SK-N-SH treated with all-trans-retinoic acid at 6 μM for 48 hours (cell line): ENCODE measurements at regions not wholly inside any gene's neighbourhood (a gene's known extent, or its start where the extent isn't known, plus 50 kb on each side); places are given as distances from the start of the nearest gene placed in this dataset.

Source experiments
- ATAC-seq: fragments of 200-7000 bp; cut with Tn5 transposase; 3 replicates; pipeline ENCODE4 v1.9.1; 2020; ENCODE audit warnings: mild to moderate bottlenecking, moderate library complexity
- ARNTL ChIP-seq: fragments of 450-650 bp; formaldehyde crosslinking; IDR thresholded peaks from 2 replicates; pipeline ENCODE4 v1.5.0; 2020; ENCODE audit warnings: low read depth, mild to moderate bottlenecking, moderate library complexity, borderline replicate concordance
- BACH2 ChIP-seq: fragments of 250-450 bp; sonication (Bioruptor Pico); IDR thresholded peaks from 2 replicates; pipeline ENCODE4 v1.9.0; 2021; ENCODE audit warnings: mild to moderate bottlenecking, borderline replicate concordance
- CSDC2 ChIP-seq: fragments of 250-450 bp; sonication (Bioruptor Pico); IDR thresholded peaks from 2 replicates; pipeline ENCODE4 v1.5.0; 2020; ENCODE audit warnings: mild to moderate bottlenecking, moderate library complexity
- ESRRG ChIP-seq: fragments of 250-450 bp; sonication (Bioruptor Pico); IDR thresholded peaks from 2 replicates; pipeline ENCODE4 v1.6.1; 2021; ENCODE audit warnings: mild to moderate bottlenecking
- ISL1 ChIP-seq: fragments of 250-450 bp; sonication (Bioruptor Pico); IDR thresholded peaks from 2 replicates; pipeline ENCODE4 v2.1.2; 2022; ENCODE audit warnings: mild to moderate bottlenecking, moderate library complexity
- OSR1 ChIP-seq: fragments of 250-450 bp; sonication (Bioruptor Pico); IDR thresholded peaks from 2 replicates; pipeline ENCODE4 v1.8.0; 2022; ENCODE audit warnings: moderate library complexity, mild to moderate bottlenecking, inconsistent platforms
- PPARA ChIP-seq: fragments of 250-450 bp; sonication (Bioruptor Pico); IDR thresholded peaks from 2 replicates; pipeline ENCODE4 v1.5.0; 2020; ENCODE audit warnings: mild to moderate bottlenecking, borderline replicate concordance
- RARB ChIP-seq: fragments of 250-450 bp; sonication (Bioruptor Pico); IDR thresholded peaks from 2 replicates; pipeline ENCODE4 v1.8.0; 2021; ENCODE audit warnings: mild to moderate bottlenecking, moderate library complexity
- SNAI2 ChIP-seq: fragments of 250-450 bp; sonication (Bioruptor Pico); IDR thresholded peaks from 2 replicates; pipeline ENCODE4 v1.5.0; 2020; ENCODE audit warnings: mild to moderate bottlenecking, moderate library complexity
- TCF4 ChIP-seq: fragments of 250-450 bp; sonication (Bioruptor Pico); IDR thresholded peaks from 2 replicates; pipeline ENCODE4 v1.8.0; 2021; ENCODE audit warnings: mild to moderate bottlenecking, moderate library complexity, borderline replicate concordance
- TOX ChIP-seq: fragments of 250-450 bp; sonication (Bioruptor Pico); IDR thresholded peaks from 2 replicates; pipeline ENCODE4 v1.8.0; 2021; ENCODE audit warnings: mild to moderate bottlenecking, moderate library complexity, borderline replicate concordance
- ZC3H10 ChIP-seq: fragments of 250-450 bp; sonication (Bioruptor Pico); IDR thresholded peaks from 2 replicates; pipeline ENCODE4 v1.5.1; 2021; ENCODE audit warnings: mild to moderate bottlenecking, moderate library complexity
- ZFP3 ChIP-seq: fragments of 250-450 bp; sonication (Bioruptor Pico); IDR thresholded peaks from 2 replicates; pipeline ENCODE4 v1.5.0; 2020; ENCODE audit warnings: mild to moderate bottlenecking, moderate library complexity
- ZNF565 ChIP-seq: fragments of 450-650 bp; formaldehyde crosslinking; conservative IDR thresholded peaks from 2 replicates; pipeline ENCODE4 v1.5.0; 2020; ENCODE audit warnings: low read depth, mild to moderate bottlenecking, moderate library complexity
- ZNF70 ChIP-seq: fragments of 450-650 bp; formaldehyde crosslinking; IDR thresholded peaks from 2 replicates; pipeline ENCODE4 v1.5.0; 2020; ENCODE audit warnings: mild to moderate bottlenecking, moderate library complexity
- ZNF8 ChIP-seq: fragments of 450-650 bp; formaldehyde crosslinking; IDR thresholded peaks from 2 replicates; pipeline ENCODE4 v1.5.0; 2020; ENCODE audit warnings: mild to moderate bottlenecking, moderate library complexity
- TF ChIP-seq, protein P1 (sequence below): fragments of 250-450 bp; sonication (Bioruptor Pico); IDR thresholded peaks from 2 replicates; pipeline ENCODE4 v1.5.0; 2020; ENCODE audit warnings: mild to moderate bottlenecking, moderate library complexity
- TF ChIP-seq, protein P2 (sequence below): fragments of 250-450 bp; sonication (Bioruptor Pico); IDR thresholded peaks from 2 replicates; pipeline ENCODE4 v1.8.0; 2021; ENCODE audit warnings: low read depth, mild to moderate bottlenecking, moderate library complexity, borderline replicate concordance
- TF ChIP-seq, protein P3 (sequence below): fragments of 250-450 bp; sonication (Bioruptor Pico); IDR thresholded peaks from 2 replicates; pipeline ENCODE4 v1.5.1; 2021; ENCODE audit warnings: mild to moderate bottlenecking, moderate library complexity
- TF ChIP-seq, protein P4 (sequence below): fragments of 250-450 bp; sonication (Bioruptor Pico); IDR thresholded peaks from 2 replicates; pipeline ENCODE4 v1.5.1; 2020; ENCODE audit warnings: low read depth, mild to moderate bottlenecking, moderate library complexity
- TF ChIP-seq, protein P5 (sequence below): fragments of 250-450 bp; sonication (Bioruptor Pico); IDR thresholded peaks from 2 replicates; pipeline ENCODE4 v1.8.0; 2020; ENCODE audit warnings: mild to moderate bottlenecking, moderate library complexity, borderline replicate concordance

DNA sequence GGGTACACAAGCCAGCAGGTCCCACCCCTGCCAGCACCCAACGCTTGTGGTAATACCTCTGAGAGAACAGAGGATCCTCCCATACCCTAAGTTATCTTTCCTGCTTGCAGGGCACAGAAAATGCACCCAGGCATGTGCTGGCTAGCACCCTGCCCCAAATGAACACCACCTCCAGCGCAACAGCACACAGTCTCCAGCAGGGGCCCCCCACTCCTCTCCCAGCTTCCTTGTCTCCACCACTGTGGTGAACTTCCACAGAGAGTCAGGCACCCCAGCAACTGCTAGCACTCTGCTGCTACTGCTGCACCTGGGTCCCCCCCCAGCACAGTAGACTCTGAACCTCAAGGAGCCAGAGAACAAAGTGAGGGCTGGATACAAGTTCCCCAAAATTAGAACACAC, 216.8 kb upstream of the CNTNAP5 start (continued):
- TF ChIP-seq, protein P1, sequence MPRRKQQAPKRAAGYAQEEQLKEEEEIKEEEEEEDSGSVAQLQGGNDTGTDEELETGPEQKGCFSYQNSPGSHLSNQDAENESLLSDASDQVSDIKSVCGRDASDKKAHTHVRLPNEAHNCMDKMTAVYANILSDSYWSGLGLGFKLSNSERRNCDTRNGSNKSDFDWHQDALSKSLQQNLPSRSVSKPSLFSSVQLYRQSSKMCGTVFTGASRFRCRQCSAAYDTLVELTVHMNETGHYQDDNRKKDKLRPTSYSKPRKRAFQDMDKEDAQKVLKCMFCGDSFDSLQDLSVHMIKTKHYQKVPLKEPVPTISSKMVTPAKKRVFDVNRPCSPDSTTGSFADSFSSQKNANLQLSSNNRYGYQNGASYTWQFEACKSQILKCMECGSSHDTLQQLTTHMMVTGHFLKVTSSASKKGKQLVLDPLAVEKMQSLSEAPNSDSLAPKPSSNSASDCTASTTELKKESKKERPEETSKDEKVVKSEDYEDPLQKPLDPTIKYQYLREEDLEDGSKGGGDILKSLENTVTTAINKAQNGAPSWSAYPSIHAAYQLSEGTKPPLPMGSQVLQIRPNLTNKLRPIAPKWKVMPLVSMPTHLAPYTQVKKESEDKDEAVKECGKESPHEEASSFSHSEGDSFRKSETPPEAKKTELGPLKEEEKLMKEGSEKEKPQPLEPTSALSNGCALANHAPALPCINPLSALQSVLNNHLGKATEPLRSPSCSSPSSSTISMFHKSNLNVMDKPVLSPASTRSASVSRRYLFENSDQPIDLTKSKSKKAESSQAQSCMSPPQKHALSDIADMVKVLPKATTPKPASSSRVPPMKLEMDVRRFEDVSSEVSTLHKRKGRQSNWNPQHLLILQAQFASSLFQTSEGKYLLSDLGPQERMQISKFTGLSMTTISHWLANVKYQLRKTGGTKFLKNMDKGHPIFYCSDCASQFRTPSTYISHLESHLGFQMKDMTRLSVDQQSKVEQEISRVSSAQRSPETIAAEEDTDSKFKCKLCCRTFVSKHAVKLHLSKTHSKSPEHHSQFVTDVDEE (CRISPR knock-in tag): no peak
- TF ChIP-seq, protein P2, sequence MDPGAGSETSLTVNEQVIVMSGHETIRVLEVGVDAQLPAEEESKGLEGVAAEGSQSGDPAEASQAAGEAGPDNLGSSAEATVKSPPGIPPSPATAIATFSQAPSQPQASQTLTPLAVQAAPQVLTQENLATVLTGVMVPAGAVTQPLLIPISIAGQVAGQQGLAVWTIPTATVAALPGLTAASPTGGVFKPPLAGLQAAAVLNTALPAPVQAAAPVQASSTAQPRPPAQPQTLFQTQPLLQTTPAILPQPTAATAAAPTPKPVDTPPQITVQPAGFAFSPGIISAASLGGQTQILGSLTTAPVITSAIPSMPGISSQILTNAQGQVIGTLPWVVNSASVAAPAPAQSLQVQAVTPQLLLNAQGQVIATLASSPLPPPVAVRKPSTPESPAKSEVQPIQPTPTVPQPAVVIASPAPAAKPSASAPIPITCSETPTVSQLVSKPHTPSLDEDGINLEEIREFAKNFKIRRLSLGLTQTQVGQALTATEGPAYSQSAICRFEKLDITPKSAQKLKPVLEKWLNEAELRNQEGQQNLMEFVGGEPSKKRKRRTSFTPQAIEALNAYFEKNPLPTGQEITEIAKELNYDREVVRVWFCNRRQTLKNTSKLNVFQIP: no peak

DNA sequence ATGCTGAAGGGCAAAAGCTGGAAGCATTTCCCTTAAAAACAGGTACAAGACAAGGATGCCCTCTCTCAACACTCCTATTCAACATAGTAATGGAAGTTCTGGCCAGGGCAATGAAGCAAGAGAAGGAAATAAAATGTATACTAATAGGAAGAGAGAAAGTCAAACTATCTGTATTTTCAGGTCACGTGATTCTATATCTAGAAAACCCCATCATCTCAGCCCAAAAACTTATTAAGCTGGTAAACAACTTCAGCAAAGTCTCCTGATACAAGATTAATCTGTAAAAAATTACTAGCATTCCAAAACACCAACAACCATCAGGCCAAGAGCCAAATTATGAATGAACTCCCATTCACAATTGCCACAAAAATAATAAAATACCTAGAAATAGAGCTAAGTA, 213.2 kb upstream of the CNTNAP5 start:
- TF ChIP-seq BACH2 (no peak), ZNF8 (CRISPR knock-in tag) (no peak), ARNTL (CRISPR knock-in tag) (no peak), CSDC2 (no peak), SNAI2 (CRISPR knock-in tag) (no peak), ZFP3 (CRISPR knock-in tag) (no peak)
- TF ChIP-seq, protein P3, sequence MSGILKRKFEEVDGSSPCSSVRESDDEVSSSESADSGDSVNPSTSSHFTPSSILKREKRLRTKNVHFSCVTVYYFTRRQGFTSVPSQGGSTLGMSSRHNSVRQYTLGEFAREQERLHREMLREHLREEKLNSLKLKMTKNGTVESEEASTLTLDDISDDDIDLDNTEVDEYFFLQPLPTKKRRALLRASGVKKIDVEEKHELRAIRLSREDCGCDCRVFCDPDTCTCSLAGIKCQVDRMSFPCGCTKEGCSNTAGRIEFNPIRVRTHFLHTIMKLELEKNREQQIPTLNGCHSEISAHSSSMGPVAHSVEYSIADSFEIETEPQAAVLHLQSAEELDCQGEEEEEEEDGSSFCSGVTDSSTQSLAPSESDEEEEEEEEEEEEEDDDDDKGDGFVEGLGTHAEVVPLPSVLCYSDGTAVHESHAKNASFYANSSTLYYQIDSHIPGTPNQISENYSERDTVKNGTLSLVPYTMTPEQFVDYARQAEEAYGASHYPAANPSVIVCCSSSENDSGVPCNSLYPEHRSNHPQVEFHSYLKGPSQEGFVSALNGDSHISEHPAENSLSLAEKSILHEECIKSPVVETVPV (CRISPR knock-in tag): no peak
- ATAC-seq: no peak

DNA sequence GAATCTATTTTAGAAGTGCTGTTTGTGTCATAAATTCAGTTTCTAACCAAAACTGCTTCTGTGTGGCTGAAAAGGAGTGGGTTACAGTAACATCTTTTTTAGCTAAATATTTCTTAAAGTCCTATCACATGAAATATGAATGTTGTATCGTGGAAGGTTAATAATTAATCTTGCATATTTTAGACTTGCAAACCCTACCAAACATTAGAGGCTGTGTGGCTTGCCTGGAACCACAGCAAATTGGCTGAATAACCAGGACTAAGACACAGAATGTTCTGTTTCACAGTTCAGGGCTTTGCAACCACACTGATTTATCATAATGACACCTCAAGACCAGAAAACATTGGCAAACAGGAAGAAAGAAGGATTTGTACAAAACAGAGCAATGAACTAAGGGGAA, 208.9 kb upstream of the CNTNAP5 start:
- TF ChIP-seq OSR1 (CRISPR knock-in tag): no peak
- TF ChIP-seq ZNF70 (CRISPR knock-in tag): peak; percentile 59
- no peak for TF ChIP-seq ZNF565 (CRISPR knock-in tag)
- TF ChIP-seq, protein P2: no peak
- TF ChIP-seq ARNTL (CRISPR knock-in tag): no peak
- TF ChIP-seq TCF4 (CRISPR knock-in tag): no peak
- no peak for TF ChIP-seq ZNF8 (CRISPR knock-in tag)
- ATAC-seq: no peak

DNA sequence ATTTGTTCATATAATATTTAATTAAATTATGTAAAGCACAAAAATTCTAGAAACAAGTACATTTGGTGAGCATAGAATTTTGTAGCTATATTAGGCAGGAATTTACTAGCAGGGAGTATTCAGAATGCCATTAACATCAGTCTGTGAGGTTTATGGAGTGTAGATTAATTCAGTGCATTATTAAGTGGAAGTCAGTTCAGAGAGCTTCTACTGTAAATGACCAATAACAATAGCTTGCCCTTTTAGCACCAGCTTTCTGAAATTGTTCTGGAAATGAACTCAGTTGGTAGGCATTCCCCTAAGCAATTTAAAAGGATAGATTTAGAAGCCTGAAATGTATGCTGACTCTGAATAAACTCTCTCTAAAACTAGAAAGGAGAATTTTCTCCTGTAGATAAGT, 208.2 kb upstream of the CNTNAP5 start:
- ATAC-seq: no peak
- TF ChIP-seq TCF4 (CRISPR knock-in tag): no peak
- TF ChIP-seq ZFP3 (CRISPR knock-in tag): no peak
- TF ChIP-seq PPARA (CRISPR knock-in tag): no peak
- TF ChIP-seq, protein P1 (CRISPR knock-in tag): no peak
- no peak for TF ChIP-seq TOX (CRISPR knock-in tag)
- no peak for TF ChIP-seq ISL1 (CRISPR knock-in tag)
- TF ChIP-seq ESRRG (CRISPR knock-in tag): no peak
- no peak for TF ChIP-seq ZNF8 (CRISPR knock-in tag)
- TF ChIP-seq, protein P3 (CRISPR knock-in tag): no peak
- no peak for TF ChIP-seq RARB (CRISPR knock-in tag)
- no peak for TF ChIP-seq ZNF565 (CRISPR knock-in tag)
- TF ChIP-seq, protein P4, sequence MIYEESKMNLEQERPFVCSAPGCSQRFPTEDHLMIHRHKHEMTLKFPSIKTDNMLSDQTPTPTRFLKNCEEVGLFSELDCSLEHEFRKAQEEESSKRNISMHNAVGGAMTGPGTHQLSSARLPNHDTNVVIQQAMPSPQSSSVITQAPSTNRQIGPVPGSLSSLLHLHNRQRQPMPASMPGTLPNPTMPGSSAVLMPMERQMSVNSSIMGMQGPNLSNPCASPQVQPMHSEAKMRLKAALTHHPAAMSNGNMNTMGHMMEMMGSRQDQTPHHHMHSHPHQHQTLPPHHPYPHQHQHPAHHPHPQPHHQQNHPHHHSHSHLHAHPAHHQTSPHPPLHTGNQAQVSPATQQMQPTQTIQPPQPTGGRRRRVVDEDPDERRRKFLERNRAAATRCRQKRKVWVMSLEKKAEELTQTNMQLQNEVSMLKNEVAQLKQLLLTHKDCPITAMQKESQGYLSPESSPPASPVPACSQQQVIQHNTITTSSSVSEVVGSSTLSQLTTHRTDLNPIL: no peak
- no peak for TF ChIP-seq SNAI2 (CRISPR knock-in tag)
- TF ChIP-seq, protein P5, sequence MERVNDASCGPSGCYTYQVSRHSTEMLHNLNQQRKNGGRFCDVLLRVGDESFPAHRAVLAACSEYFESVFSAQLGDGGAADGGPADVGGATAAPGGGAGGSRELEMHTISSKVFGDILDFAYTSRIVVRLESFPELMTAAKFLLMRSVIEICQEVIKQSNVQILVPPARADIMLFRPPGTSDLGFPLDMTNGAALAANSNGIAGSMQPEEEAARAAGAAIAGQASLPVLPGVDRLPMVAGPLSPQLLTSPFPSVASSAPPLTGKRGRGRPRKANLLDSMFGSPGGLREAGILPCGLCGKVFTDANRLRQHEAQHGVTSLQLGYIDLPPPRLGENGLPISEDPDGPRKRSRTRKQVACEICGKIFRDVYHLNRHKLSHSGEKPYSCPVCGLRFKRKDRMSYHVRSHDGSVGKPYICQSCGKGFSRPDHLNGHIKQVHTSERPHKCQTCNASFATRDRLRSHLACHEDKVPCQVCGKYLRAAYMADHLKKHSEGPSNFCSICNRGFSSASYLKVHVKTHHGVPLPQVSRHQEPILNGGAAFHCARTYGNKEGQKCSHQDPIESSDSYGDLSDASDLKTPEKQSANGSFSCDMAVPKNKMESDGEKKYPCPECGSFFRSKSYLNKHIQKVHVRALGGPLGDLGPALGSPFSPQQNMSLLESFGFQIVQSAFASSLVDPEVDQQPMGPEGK: no peak
- TF ChIP-seq BACH2: no peak
- TF ChIP-seq ZC3H10 (CRISPR knock-in tag): no peak
- no peak for TF ChIP-seq OSR1 (CRISPR knock-in tag)
